Activated T-cell treated with anti-CD3 and anti-CD28 coated beads, Interleukin-2, amount 50 U/mL, for 1 hour (primary cell): ENCODE measurements at regions not wholly inside any gene's neighbourhood (a gene's known extent, or its start where the extent isn't known, plus 50 kb on each side); places are given as distances from the start of the nearest gene placed in this dataset.

Source experiments
- DNase-seq: peaks from one replicate; pipeline ENCODE4 v3.0.0-alpha.2; 2020

DNA sequence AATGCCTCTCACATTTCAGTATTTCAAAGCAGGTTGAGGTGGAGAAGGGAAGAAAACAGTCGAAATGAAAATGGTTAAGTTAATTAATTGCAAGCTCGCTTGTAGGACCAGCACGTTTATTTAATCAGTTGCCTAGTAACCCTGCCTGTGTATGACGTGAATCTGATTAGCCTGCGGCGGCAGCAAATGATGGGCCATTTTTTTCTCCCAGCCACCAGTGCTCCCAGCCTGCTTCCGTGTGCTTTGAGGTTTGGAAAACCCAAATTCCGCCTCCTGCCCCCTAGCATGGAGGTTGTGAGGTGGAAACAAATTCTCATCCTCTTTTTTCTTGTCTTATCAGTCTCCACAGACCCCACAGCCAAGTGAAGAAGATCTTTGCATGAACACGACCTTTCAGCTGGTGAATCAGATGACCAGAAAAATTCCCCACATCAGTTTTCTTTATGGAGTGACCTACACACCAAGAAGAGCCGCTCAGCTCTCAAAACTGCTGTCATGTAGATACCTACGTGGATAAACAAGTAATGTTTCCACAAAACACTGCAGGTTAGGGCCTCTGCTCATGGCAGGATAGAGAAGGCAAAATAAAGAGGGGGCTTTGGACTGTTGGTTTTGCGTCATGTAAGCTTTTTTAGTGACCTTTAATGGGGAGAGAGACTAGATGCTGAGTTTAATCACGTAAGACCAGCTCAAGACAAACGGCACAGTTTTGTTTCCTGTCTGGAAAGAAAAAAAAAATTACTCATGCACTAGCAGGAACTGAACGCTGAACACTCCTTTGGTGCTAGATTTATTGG lies 572.9 kb upstream of the NOX3 start:
- no peak for DNase-seq

DNA sequence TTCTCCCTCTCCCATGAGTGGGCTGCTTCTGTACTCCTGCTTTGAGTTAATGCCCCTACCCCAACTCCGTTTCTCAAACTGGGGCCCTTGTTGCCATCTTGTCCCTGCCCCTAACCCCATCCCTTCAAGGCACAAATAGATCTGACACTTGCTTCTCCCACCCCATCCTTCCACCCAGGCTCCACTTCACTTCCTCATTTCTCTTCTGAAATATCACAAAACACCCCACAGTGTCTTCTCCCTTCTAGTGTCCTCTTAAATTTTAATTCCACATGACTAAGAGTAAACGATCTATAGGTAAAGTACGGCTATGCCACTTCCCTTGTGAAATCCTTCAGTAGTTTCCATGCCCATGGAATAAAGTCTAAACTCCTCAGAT lies 571.6 kb upstream of the NOX3 start:
- DNase-seq, result no peak

DNA sequence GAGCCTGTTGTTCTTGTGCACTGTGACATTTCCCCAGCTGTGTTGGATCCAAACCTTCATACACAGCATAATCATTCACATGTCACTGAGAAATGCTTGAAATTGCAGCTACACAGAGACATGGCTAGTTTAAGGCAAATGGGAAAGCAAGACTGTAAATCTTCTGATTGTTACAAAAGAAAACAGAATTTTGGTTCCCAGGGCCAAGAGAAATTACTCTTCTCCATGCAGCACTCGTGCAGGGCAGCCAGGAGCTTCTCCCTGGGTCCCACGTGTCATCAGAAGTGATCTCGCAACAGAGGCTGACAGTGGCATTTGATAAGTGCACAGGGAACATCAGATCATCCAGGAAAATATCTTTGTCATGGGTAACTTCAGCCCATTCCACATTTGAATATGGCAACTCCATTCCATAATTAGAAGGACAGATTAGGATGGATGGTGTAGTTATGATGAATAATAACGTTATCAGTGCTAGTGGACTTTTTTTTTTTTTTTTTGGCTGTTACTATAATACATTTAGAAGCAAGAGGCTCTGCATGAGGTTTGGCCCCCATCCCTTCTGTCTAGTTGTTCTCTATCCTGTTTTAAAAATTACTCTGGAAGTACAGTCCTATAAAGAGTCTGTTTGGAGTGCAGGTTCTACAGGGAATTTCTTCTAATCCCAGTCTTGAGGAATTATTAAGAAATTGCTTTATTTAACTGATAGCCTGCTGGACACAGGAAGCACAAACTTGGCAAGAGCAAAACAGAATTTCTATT lies 571.0 kb upstream of the NOX3 start:
- DNase-seq, result no peak

DNA sequence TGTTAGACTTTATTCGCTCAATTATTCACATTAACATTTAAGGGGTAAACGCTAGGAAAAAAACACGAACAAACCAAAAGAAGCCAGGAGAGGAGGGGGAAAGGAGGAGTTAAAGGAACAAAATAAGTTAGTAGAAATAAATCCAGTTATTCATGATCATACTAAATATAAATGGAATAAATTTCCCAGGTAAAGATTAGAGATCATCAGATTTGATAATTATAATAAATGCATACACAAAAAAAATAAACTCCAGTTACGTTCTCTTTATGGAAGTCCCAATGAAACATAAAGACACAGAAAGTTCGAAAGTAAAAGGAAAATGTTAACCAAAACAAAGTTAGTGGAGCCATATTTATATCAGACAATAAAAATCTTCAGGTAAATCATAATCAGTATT lies 568.7 kb upstream of the NOX3 start:
- no peak for DNase-seq

DNA sequence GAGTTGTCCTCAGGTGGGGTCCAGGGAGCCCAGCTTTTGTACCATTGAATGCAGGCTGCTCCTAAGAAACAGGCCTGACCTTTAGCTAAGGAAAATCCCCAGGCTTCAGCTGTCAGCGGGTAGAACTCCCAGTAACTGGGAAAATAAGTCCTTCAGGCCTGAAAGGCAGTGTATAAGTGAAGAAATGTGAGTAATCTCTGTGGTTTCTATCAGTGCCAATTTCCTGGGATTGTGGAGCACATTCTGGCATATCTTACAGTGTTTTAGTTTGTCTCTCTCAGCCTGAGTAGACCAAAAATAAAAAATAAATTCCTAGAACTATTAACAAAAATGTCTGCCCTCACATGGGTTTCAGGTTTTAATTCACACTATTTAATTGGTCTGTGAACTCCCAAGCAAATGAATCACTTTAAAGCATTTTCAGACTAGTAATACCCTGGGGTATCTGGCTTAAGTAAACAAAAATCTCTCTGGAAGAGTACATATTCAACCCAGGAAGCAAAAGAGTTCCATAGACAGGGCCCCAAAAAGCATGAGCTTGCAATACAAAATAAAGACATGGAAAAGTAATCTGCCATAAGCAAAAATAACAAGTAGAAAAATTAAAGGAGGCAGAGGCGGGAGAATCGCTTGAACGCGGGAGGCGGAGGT lies 566.2 kb upstream of the NOX3 start:
- no peak for DNase-seq

DNA sequence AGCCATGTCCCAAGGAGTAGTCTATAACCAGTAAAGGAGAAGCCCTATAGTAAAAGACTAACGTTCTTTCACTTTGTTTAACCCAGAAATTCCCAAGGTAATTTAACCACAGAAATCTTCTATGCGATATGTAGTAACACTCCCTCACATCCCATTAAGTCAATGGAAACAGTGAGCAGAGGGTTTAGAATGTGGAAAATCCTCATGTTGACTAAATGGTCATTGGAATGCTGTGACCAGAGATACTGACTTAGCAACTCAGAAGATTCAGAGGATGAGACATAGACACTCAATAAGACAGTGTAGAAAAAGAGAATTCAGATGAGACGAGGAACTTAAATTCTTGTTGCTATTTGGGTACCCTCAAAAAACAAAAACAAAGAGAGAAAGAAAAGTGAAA lies 562.2 kb upstream of the NOX3 start:
- no peak for DNase-seq

DNA sequence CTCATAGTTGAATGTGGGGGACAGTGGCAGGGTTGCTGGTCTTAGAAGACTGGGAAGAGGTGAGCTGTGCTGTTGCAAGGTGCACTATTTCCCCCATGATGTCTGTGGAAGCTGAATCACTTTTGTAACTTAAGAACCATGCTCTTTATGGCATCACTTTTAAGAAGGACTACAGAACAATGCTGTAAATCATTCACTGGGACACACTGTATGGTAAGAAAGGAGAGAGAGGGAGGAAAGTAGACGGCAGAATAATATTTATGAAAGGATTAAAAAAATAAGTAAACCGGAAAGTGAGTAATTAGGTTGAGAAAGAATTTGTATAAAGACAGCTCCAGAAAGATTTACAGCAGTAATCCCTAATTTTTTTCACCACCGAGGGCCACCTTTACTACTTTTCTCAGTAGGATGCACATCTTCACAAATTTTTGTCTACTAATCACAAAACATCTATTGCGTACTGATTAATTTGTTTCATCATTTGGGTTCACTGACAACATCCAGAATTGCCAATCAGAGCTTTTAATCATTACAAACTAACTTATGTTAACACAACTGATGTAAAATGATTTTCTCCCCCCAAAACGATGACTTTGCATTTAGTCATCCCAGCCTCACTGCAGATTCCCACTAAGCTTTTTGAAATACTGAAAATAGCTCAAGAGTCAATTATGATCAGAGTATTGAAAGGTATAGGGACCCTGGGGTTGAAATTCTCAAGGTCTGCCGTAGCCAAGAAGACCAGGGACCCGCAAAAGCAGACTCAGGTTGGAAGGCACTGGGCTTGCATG lies 560.7 kb upstream of the NOX3 start:
- DNase-seq, result no peak

DNA sequence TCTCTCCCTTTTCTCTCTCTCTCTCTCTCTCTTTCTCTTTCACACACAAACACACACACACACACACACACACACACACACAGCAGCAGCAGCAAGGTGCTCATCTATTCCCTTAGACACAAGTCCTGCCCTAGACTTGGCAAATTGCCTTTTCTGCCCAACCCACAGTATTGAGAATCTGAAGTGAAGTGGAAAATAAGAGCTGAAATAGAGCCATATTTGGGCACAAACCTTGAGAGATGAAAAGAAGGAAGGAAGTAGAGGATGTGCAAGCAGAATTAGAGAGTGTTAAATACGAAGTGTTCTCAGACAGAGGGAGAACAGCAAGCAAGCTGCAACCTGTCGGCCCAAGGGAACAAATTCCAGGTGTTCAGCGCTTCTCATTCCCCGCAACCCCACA lies 557.5 kb upstream of the NOX3 start:
- DNase-seq, result no peak

DNA sequence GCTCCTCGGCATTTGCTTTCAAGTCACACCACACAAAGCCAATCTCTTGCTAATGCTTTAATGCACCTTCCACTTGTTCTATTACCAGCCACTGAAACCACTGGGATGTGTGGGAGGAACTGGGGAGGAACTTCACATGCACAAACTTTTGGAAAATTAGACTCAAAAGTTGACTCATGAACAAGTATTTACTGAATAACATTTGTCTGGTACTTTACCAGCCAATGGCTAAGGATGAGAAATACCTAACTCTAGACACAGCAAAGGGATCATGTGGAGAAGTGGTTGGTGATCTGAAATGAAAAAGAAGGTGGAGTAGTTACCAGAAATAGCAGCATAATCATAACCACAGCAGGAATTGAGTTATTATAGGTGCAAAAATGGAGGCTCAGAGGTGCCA lies 554.0 kb upstream of the NOX3 start:
- no peak for DNase-seq

DNA sequence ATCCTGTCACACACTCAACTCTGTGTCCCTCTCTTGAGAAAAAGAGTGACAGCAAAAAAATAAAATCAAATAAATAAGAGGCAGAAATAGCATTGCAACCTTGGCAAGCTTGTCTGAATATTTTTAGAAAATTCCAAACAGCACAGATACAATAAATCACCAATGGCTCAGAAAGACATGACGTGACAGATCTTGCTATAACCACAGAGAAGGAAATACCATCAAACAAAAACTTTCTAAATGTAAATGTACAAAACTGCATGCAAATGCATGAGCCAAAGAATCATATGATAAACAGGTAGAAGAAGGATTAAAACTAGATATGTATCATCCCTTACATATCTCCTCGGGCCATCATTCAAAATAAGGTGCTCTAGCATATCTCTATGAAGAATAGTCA lies 549.2 kb upstream of the NOX3 start:
- DNase-seq, result no peak

DNA sequence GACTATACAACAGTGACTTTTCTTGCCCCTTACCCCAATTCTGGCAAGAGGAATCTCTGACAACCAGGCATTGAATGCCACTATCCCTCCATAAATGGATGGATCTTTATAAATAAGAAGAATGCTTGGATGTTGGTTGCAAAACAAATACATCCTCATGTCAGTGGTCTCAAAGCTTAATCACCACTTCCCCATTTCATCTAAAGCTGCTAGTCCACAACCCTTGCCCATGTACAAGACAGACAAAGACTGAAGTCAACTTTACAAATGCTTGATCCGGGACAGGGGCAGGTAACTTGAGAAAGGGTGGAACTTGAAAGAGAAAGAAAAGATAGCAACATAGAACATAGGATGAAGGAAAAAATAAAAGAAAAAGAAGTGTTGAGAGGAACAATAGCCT lies 540.5 kb upstream of the NOX3 start:
- DNase-seq, result no peak

DNA sequence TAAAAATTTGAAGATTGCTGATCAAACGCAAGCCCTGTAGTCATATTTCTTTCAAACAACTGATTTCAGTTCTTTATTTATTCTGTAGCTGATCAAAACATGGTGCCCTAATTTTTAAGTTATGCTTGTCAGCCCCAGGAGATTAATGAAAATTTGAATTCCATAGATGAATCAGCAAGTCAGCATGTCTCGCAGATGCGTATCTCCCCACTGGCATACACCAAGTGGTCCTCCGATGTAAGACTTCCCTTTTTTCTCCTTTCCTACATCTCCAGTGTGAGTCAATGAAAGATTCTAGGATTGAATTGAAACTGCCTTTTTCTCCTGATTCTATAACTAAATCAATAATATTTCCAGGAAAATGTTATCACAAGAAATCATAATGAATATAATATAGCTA lies 539.6 kb upstream of the NOX3 start:
- no peak for DNase-seq

DNA sequence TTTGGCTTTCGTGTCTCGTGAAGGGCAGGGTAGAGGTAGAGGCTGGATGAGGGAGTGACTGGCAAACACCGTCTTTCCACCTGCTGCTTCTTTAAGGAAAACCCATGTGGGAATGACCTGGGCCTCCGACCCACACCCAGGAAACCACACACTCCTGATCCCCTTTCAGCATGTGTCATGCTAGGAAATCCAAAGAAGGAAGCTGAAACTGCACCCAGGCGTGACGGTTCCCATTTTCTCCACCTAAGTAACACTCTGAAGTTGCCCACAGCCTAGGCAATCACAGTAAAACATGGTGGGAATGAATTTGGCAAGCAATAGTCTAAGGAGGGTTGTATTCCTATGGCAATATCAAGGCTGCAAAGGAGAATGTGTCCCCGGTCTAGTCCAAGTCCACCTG lies 538.4 kb upstream of the NOX3 start:
- DNase-seq, result no peak

DNA sequence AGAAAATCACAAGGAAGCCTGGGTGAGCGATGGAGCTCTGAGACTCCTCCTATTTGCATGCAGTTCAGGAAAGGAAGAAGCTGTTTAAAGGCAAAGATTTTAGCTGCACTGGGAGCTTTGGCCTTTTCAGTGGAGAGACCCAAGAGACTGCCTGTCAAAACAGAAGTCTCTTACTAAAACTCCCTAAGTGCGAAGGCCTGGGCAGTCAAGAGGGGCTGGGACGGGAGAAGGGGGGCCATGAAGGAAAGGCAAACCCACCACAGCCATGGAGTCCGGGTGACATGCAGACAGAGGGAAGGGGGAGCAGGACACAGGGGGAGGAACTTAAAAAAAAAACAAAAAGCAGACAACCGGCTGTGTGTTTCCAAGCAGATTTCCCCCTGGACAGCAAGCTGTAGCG lies 537.6 kb upstream of the NOX3 start:
- DNase-seq, result no peak

DNA sequence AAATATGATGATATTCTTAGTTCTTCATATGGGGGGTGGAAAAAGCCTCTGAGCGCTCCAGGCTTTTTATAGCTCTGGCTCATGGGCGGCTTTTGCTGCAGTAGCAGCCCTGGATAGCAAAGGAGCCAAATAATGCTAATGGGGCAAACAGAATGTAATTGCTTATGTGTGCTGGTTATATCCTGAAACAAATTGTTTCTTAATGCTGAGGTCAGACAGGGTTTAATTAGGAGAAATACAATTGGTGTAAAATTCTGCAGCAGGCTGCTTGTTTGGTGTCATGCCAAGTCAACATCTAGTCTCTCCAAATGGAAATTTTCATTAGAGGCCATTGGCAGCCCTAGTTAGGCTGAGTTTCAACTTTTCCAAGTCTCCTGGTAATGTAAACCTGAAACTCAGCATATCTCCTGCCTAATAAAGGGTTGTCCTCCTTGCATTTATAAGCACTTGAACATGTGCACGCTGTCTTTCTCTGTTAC lies 530.1 kb upstream of the NOX3 start:
- no peak for DNase-seq

DNA sequence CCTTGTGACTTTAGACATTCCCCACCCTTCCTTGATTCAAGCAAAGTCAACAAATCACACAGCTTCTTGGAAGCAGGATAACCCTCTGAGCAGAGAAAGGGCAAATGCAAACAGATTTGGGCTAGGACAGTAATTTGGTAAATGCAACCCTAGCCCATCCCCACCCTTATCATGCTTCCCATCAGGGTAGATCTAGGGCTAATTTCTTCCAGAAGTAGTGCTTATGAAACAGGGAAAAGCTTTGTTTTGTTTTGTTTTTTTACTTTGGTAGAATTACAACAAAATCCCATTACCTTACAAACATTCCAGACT lies 525.1 kb upstream of the NOX3 start:
- DNase-seq, result no peak

DNA sequence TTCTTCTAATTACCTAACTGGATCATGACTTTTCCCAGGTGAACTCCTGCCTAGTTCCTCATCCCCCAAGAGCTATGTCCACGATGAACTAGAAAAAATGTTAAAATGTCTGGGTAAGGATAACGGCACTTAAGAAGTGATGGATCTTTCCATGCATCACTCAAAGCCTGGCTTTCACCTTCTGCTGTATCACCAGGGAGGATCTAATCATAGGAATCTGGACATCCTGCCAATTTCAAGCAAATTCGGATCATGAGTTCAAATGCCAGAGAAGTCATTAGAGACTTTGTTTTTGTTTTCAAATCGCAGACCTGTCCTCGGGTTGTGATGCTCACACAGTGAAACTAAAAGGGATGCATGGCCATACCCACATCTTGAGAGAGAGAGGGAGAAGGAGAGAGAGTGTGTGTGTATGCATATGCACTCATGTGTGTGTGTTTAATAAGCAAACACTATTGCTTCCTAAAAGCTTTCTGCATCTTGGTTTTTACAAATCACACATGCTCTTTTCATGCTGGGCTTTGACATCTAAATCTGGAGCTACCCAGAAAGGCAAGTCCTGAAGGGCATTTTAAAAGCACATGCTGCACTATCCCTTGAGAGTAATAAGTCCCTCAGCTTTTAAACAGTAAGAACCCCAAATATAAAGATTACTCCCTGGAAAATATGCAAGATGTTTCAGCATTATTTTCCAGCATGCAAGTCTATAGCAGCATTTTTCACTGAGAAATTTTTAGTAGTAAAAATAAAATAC lies 524.6 kb upstream of the NOX3 start:
- DNase-seq, result no peak

DNA sequence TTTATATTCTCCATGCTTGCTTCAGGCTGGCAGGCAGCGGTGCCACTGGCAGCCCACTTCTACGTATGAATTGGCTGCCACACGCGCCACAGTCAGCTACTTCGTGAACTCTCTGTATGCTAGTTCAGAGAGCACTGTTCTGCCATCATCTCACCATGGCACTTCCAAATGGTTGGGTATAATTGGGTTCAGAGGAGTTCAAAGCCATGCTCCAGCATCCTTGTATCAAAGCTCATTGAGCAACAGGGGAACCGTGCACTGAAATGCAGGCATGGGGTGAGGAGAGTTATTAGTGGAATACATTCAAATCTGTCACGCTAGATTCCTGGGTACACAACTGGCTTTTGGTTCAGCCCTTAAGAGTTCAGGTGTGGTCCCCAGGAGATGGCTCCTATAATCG lies 519.9 kb upstream of the NOX3 start:
- no peak for DNase-seq

DNA sequence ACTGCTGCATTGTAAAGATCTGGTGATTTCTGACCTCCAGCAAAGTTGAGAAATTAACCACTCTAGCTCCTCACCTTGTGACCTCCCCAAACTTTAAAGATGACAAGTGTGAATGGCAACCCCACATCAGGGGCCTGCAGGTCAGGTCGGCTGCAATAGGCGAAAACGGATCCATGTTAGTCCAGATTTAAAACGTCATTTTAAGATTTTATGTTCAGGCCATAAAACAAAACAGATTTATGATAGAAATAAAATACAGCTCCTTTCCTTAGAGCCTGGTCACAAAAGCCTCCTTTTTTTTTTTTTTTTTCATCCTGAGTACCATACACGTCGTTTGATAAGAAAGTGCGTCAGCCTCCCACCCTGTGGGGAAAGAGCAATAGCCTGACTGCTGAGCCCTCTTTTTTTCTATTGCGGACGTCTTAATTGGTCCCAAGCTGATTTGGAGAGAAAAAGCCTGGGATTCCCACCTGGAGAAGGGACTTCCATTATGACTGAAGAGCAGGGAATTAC lies 519.2 kb upstream of the NOX3 start:
- no peak for DNase-seq

DNA sequence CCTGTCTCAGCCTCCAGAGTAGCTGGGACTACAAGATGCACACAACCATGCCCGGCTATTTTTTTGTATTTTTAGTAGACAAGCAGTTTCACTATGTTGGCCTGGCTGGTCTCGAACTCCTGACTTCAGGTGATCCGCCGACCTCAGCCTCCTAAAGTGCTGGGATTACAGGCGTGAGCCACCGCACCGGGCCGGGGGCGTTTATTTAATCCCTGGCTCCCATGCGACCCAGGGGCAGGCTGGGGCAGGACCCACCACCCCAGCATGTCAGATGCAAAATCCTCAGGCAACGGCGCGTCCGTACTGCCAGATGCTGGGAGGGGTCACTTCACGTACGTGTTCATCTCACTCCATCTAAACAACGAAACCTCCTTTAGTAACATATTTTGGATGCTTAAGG lies 518.7 kb upstream of the NOX3 start:
- DNase-seq, result no peak

DNA sequence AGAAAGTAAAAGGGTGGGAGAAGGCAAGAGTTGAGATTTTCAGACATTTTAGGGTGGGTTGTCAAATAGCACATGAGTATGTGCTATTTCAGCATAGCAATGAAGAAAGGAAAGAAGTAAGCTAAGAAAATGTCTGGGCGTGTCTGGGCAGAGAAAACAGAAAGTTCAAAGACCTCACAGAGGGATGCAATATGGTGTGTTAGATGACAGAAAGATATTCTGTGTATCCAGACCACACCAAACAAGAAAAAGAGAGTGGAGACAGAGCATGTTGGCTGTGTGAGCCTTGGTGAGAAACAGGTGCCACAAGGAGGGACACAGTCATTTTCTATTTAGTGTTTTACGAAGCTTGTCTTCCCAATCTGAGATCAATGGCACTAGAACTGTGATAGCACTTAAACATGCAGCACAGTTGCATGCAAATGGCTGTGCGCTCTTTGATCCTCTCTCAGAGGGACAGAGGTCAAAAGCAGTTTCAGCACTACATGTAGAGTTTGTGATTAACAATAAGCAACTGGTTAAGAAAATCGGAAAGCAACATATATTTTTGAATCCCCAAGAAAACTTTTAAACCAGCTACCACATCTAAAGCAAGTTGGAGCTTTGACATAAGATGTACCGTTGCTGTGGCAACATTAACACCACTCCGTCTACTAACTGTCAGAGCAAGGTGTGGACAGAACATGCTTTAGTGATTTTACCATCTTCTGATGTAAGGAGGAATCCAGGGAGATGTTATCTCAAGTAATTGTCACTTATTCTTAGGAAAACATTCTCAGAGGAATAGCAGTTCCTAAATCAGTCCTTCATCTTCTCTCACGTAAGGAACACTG lies 515.5 kb upstream of the NOX3 start:
- DNase-seq, result no peak

DNA sequence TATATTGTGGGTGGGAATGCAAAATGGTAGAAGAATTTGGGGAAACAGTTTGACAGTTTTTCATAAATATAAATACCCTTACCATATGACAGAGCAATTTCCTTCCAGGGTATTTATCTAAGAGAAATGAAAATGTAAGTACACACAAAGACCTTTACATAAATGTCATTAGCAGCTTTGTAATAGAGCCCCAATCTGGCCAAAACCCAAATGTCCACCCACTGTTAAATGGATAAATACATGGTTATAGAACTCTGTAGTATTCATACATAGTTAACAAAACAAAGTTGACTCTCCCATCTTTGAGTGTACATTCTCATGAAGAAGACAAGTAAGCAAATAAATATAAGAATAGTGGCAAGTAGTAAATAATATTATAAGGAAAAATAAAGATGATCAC lies 514.8 kb upstream of the NOX3 start:
- no peak for DNase-seq
